HCT116 (cell line): ENCODE measurements at regions not wholly inside any gene's neighbourhood (a gene's known extent, or its start where the extent isn't known, plus 50 kb on each side); places are given as distances from the start of the nearest gene placed in this dataset.

ENCODE experiments used
- ATAC-seq: fragments of 200-7000 bp; cut with Tn5 transposase; 2 replicates; pipeline ENCODE4 v1.9.1; 2020; ENCODE audit warnings: mild to moderate bottlenecking, moderate library complexity
- BruUV-seq: library from RNA; stranded (reverse); fragments of 400-500 nt; replicated peaks from 2 replicates; lab custom pipeline; 2021; lab: Mats Ljungman, UMichigan
- CTCF ChIA-PET: fragments of 300-600 bp; sonication (Branson Sonifier 250); formaldehyde crosslinking; loops from one replicate; lab custom pipeline; 2021; ENCODE audit warnings: antibody characterized with exemption; lab: Charles Lee
- POLR2A ChIA-PET: fragments of 300-600, 350-600 bp; sonication (Branson Sonifier 250); formaldehyde crosslinking; loops from one replicate; lab custom pipeline; 2021; ENCODE audit warnings: antibody characterized with exemption; lab: Charles Lee
- RAD21 ChIA-PET, 2 experiments: fragments of 300-600 bp; sonication (Branson Sonifier 250); formaldehyde crosslinking; loops; one replicate each; lab custom pipeline; 2023; ENCODE audit warnings: low total read pairs in 2 of 2; ENCODE audit not compliant: uncharacterized antibody in 2 of 2, unreplicated experiment in 2 of 2, low non-redundant PET in 1 of 2; lab: Charles Lee
- DNase-seq: peaks from one replicate; pipeline ENCODE4 v3.0.0-alpha.2; 2010; ENCODE audit warnings: low read depth, low spot score
- H2AFZ ChIP-seq: fragments of 200-600 bp; shearing (Covaris generic), sonication (generic); 2 replicates; pipeline ENCODE4 v1.6.1; 2017; ENCODE audit warnings: low read depth, mixed run types, mixed read lengths, antibody characterized with exemption, low read length; ENCODE audit not compliant: poor library complexity, severe bottlenecking
- H3K27ac ChIP-seq: 2 replicates; pipeline ENCODE4 v1.5.1; 2012; ENCODE audit warnings: low read depth, low read length
- H3K27me3 ChIP-seq: fragments of 200-600 bp; sonication (generic); 2 replicates; pipeline ENCODE4 v1.6.1; 2016; ENCODE audit warnings: mixed run types, low read length, mixed read lengths; ENCODE audit not compliant: insufficient read depth
- H3K36me3 ChIP-seq, 2 experiments: fragments of 200-500 bp in 1 of 2; fragments of 200-600 bp in 1 of 2; sonication (Bioruptor generic) in 1 of 2; sonication (generic) in 1 of 2; 2 replicates each; pipeline versions ENCODE4 v1.5.1 to v1.6.1; 2014 to 2016; ENCODE audit warnings: low read length in 2 of 2, inconsistent platforms in 1 of 2, mixed read lengths in 1 of 2, mixed run types in 1 of 2; ENCODE audit not compliant: insufficient read depth in 2 of 2, control insufficient read depth in 1 of 2
- H3K4me1 ChIP-seq, 2 experiments: fragments of 200-600 bp in 1 of 2; sonication (generic) in 1 of 2; 2 replicates each; pipeline versions ENCODE4 v1.5.1 to v1.6.1; 2012 to 2017; ENCODE audit warnings: low read length in 2 of 2, inconsistent platforms in 1 of 2, mild to moderate bottlenecking in 1 of 2, mixed read lengths in 1 of 2, mixed run types in 1 of 2, moderate library complexity in 1 of 2; ENCODE audit not compliant: insufficient read depth in 2 of 2, control insufficient read depth in 1 of 2
- H3K4me2 ChIP-seq: fragments of 200-600 bp; sonication (generic); 2 replicates; pipeline ENCODE4 v1.6.1; 2017; ENCODE audit warnings: mixed run types, low read length, mixed read lengths
- H3K4me3 ChIP-seq, 2 experiments: fragments of 200-600 bp in 1 of 2; sonication (generic) in 1 of 2; replicated peaks in 1 of 2; 2 replicates each; pipeline ENCODE4 v1.5.1; 2011 to 2016; ENCODE audit warnings: low read length in 2 of 2, control low read depth in 1 of 2, low read depth in 1 of 2, mild to moderate bottlenecking in 1 of 2, mixed read lengths in 1 of 2, mixed run types in 1 of 2
- H3K79me2 ChIP-seq: fragments of 200-600 bp; sonication (generic); 2 replicates; pipeline ENCODE4 v1.6.1; 2017; ENCODE audit warnings: mild to moderate bottlenecking, mixed run types, low read length, moderate library complexity, mixed read lengths; ENCODE audit not compliant: insufficient read depth
- H3K9ac ChIP-seq: fragments of 200-600 bp; sonication (generic); 2 replicates; pipeline ENCODE4 v1.6.1; 2016; ENCODE audit warnings: low read length, mixed read lengths
- H3K9me2 ChIP-seq: fragments of 200-600 bp; sonication (generic), shearing (Covaris generic); 2 replicates; pipeline ENCODE4 v1.6.1; 2017; ENCODE audit warnings: mixed run types, mild to moderate bottlenecking, moderate library complexity; ENCODE audit not compliant: insufficient read depth
- H3K9me3 ChIP-seq, 2 experiments: fragments of 200-500 bp in 1 of 2; fragments of 200-600 bp in 1 of 2; sonication (Bioruptor generic) in 1 of 2; sonication (generic) in 1 of 2; 2 replicates each; pipeline ENCODE4 v1.6.1; 2014 to 2017; ENCODE audit warnings: low read length in 2 of 2, mixed read lengths in 2 of 2, inconsistent platforms in 1 of 2, low read depth in 1 of 2, mild to moderate bottlenecking in 1 of 2, mixed run types in 1 of 2, moderate library complexity in 1 of 2; ENCODE audit not compliant: control insufficient read depth in 1 of 2, insufficient read depth in 1 of 2
- H4K20me1 ChIP-seq: fragments of 200-600 bp; sonication (generic), shearing (Covaris generic); 2 replicates; pipeline ENCODE4 v1.6.1; 2017; ENCODE audit warnings: mixed run types, mild to moderate bottlenecking, moderate library complexity; ENCODE audit not compliant: insufficient read depth
- CBX3 ChIP-seq: IDR thresholded peaks from 2 replicates; pipeline ENCODE4 v1.6.1; 2012; ENCODE audit warnings: low read depth
- CEBPB ChIP-seq: IDR thresholded peaks from 2 replicates; pipeline ENCODE4 v1.6.1; 2012; ENCODE audit warnings: low read depth
- EGR1 ChIP-seq: IDR thresholded peaks from 2 replicates; pipeline ENCODE4 v1.6.1; 2012; ENCODE audit warnings: low read depth
- ELF1 ChIP-seq: IDR thresholded peaks from 2 replicates; pipeline ENCODE4 v1.6.1; 2012; ENCODE audit warnings: low read depth, borderline replicate concordance
- EZH2 ChIP-seq: fragments of 200-600 bp; sonication (generic); IDR thresholded peaks from 2 replicates; pipeline ENCODE4 v1.6.1; 2017; ENCODE audit warnings: antibody characterized with exemption, mixed run types
- FOSL1 ChIP-seq: IDR thresholded peaks from 2 replicates; pipeline ENCODE4 v1.6.1; 2012; ENCODE audit warnings: low read depth
- JUND ChIP-seq: IDR thresholded peaks from 2 replicates; pipeline ENCODE4 v1.6.1; 2012
- POLR2AphosphoS5 ChIP-seq: IDR thresholded peaks from 2 replicates; pipeline ENCODE4 v1.6.1; 2011; ENCODE audit warnings: mild to moderate bottlenecking, low read depth, low read length, moderate library complexity
- RAD21 ChIP-seq: IDR thresholded peaks from 2 replicates; pipeline ENCODE4 v1.6.1; 2012; ENCODE audit warnings: low read depth, mild to moderate bottlenecking
- REST ChIP-seq: IDR thresholded peaks from 2 replicates; pipeline ENCODE4 v1.6.1; 2012; ENCODE audit warnings: low read depth
- SP1 ChIP-seq: IDR thresholded peaks from 2 replicates; pipeline ENCODE4 v1.6.1; 2012; ENCODE audit warnings: low read depth
- TCF7L2 ChIP-seq: IDR thresholded peaks from 2 replicates; pipeline ENCODE4 v1.7.0; 2011; ENCODE audit warnings: borderline replicate concordance, inconsistent platforms; ENCODE audit not compliant: insufficient read depth, insufficient read length; ENCODE audit errors: extremely low read depth
- YY1 ChIP-seq: IDR thresholded peaks from 2 replicates; pipeline ENCODE4 v1.6.1; 2011; ENCODE audit warnings: low read length, low read depth, moderate library complexity, mild to moderate bottlenecking; ENCODE audit not compliant: insufficient replicate concordance; ENCODE audit errors: extremely low read depth
- ZBTB33 ChIP-seq: IDR thresholded peaks from 2 replicates; pipeline ENCODE4 v1.6.1; 2011; ENCODE audit warnings: mild to moderate bottlenecking, low read length, moderate library complexity; ENCODE audit not compliant: insufficient replicate concordance; ENCODE audit errors: extremely low read depth
- intact Hi-C: fragments of 100-400 bp; cut with micrococcal nuclease; formaldehyde crosslinking; loops from 2 replicates; pipeline ENCODE4 v1.10.0; 2022

DNA sequence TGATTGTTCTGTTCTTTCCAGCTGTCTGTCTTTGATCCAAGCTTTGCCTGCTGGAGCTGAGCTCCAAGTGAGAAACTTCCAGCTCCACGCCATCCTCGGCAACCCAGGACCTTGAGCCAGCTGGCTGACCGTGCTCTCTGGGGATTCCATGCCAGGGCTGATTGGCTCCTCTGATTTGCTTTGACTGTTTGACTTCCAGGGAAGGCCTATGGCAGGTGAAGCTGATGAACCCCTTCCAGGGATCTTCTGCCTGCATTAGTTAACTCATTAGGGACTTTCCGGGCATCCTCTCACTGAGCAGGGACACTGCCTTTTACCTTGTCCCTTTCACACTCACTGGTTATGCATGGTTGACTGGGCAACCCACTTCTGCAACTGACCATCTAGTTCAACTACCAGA is 406.1 kb downstream of the RPS6KC1 start:
- CTCF ChIA-PET = no interaction called here
- TF ChIP-seq CEBPB = no peak
- TF ChIP-seq EZH2 = no peak
- no peak for TF ChIP-seq SP1
- no peak for TF ChIP-seq POLR2AphosphoS5
- no peak for TF ChIP-seq JUND
- no peak for TF ChIP-seq CBX3
- TF ChIP-seq ZBTB33 = no peak
- TF ChIP-seq TCF7L2 = no peak
- no peak for TF ChIP-seq FOSL1
- DNase-seq (no peak), ATAC-seq (no peak)
- Histone ChIP-seq H3K27me3 (peaks cover 12% of the 10 kb centered on the region; the same call in 1 of the 2 replicates), H3K4me2 (no peak overlapping the region), H3K9me3 (no peaks in the 10 kb centered on the region), H3K36me3 (no peaks in the 10 kb centered on the region), H3K9me2 (no peaks in the 10 kb centered on the region), H3K79me2 (no peaks in the 10 kb centered on the region), H3K9ac (no peak overlapping the region), H3K4me1 (no peaks in the 10 kb centered on the region), H4K20me1 (no peaks in the 10 kb centered on the region), H3K27ac (no peak overlapping the region), H2AFZ (no peak overlapping the region), H3K4me3 (no peak overlapping the region)
- intact Hi-C loops = no loop called here
- POLR2A ChIA-PET = no interaction called here
- BruUV-seq = no TSS peak
- RAD21 ChIA-PET = no interaction called here

DNA sequence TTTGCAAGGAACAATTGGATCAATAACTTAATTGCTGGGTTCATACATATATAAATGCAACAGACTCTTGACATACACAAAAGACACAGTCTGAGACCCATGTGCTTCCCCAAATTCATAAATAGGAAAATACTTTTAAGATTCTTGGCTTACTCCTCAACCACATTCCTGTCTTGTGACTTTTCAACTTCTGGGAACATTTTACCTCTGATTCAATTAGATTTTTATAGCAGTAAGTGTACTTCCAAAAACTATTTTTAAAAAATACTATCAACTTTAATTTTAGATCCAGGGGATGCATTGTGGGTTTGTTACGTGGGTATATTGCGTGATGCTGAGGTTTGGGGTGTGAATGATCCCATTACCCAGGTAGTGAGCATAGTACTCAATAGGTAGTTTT is 406.7 kb downstream of the RPS6KC1 start:
- no peak overlapping the region for H3K9ac ChIP-seq
- no peaks in the 10 kb centered on the region for H4K20me1 ChIP-seq
- H3K4me1 ChIP-seq = no peaks in the 10 kb centered on the region
- no peak for ATAC-seq
- TF ChIP-seq RAD21 (no peak), ELF1 (no peak), EGR1 (no peak), YY1 (no peak), REST (no peak)
- H3K4me2 ChIP-seq = no peak overlapping the region
- H3K9me2 ChIP-seq = no peaks in the 10 kb centered on the region
- CTCF ChIA-PET = no interaction called here
- no peak overlapping the region for H3K27ac ChIP-seq
- no peak overlapping the region for H2AFZ ChIP-seq
- peaks cover 7% of the 10 kb centered on the region; the same call in 1 of the 2 replicates for H3K27me3 ChIP-seq
- no peak for DNase-seq
- H3K36me3 ChIP-seq = no peaks in the 10 kb centered on the region
- intact Hi-C loops = no loop called here
- no peaks in the 10 kb centered on the region for H3K79me2 ChIP-seq
- RAD21 ChIA-PET = no interaction called here
- H3K4me3 ChIP-seq = no peak overlapping the region
- no peaks in the 10 kb centered on the region for H3K9me3 ChIP-seq
- no TSS peak for BruUV-seq
- POLR2A ChIA-PET = no interaction called here
